Fibroblast of lung (primary cell): ENCODE measurements at regions not wholly inside any gene's neighbourhood (a gene's known extent, or its start where the extent isn't known, plus 50 kb on each side); places are given as distances from the start of the nearest gene placed in this dataset.

Source experiments
- EZH2 ChIP-seq: IDR thresholded peaks from 2 replicates; pipeline ENCODE4 v1.5.1; 2012; ENCODE audit warnings: low read length, control low read depth, mild to moderate bottlenecking; ENCODE audit errors: missing control alignments
- TF ChIP-seq, protein P1 (sequence below), 2 donors: IDR thresholded peaks in 1 of 2; conservative IDR thresholded peaks in 1 of 2; 1 replicate in 1 of 2; 2 replicates in 1 of 2; pipeline ENCODE4 v1.5.1; 2011 to 2012; ENCODE audit warnings: low read length in 2 of 2, control low read depth in 1 of 2, inconsistent platforms in 1 of 2, low read depth in 1 of 2, mild to moderate bottlenecking in 1 of 2

DNA sequence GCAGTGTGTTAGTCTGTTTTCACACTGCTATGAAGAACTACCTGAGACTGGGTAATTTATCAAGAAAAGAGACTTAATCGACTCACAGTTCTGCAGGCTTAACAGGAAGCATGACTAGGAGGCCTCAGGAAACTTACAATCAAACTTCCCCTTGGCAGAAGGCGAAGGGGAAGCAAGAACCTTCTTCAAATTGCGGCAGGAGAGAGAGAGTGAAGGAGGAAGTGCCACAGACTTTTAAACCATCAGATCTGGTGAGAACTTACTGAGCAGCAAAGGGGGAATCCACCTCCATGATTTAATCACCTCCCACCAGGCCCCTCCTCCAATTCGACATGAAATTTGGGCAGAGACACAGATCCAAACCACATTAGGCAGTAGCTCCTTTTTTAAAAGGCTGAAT, 59.2 kb upstream of the LEF1 start:
- TF ChIP-seq, protein P1, sequence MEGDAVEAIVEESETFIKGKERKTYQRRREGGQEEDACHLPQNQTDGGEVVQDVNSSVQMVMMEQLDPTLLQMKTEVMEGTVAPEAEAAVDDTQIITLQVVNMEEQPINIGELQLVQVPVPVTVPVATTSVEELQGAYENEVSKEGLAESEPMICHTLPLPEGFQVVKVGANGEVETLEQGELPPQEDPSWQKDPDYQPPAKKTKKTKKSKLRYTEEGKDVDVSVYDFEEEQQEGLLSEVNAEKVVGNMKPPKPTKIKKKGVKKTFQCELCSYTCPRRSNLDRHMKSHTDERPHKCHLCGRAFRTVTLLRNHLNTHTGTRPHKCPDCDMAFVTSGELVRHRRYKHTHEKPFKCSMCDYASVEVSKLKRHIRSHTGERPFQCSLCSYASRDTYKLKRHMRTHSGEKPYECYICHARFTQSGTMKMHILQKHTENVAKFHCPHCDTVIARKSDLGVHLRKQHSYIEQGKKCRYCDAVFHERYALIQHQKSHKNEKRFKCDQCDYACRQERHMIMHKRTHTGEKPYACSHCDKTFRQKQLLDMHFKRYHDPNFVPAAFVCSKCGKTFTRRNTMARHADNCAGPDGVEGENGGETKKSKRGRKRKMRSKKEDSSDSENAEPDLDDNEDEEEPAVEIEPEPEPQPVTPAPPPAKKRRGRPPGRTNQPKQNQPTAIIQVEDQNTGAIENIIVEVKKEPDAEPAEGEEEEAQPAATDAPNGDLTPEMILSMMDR (conservative IDR thresholded peaks at IDR 0.05 in 1 of 2, IDR thresholded peaks at IDR 0.05 in 1 of 2; ENCODE audit: low read depth in 1 of 2, low read length in 2 of 2), result no peak
- TF ChIP-seq EZH2, result no peak
